ENCODE measurements at regions not wholly inside any gene's neighbourhood (a gene's known extent, or its start where the extent isn't known, plus 50 kb on each side); places are given as distances from the start of the nearest gene placed in this dataset.

- no peak for DNase-seq (ENCODE audit: insufficient read length, low spot score)
- TF ChIP-seq CTCF (IDR thresholded peaks at IDR 0.05; ENCODE audit: insufficient read depth, missing control alignments): no peak
- FAIRE-seq: no peak
These were observed 572.0 kb downstream of the PTPRU start for GRCh38 chr1:29808141-29808995.

GRCh38 chr1:29807689-29808088 is 571.4 kb downstream of the PTPRU start:
- no peak for DNase-seq (ENCODE audit: insufficient read length, low spot score)
- no peak for FAIRE-seq
- TF ChIP-seq CTCF (IDR thresholded peaks at IDR 0.05; ENCODE audit: insufficient read depth, missing control alignments): no peak

GRCh38 chr1:29806646-29807319 is 570.5 kb downstream of the PTPRU start:
- TF ChIP-seq CTCF (IDR thresholded peaks at IDR 0.05; ENCODE audit: insufficient read depth, missing control alignments): no peak
- FAIRE-seq (peak; percentile 88), DNase-seq (ENCODE audit: insufficient read length, low spot score) (peak; percentile 75)

- no peak for TF ChIP-seq CTCF (IDR thresholded peaks at IDR 0.05; ENCODE audit: insufficient read depth, missing control alignments)
- FAIRE-seq (no peak), DNase-seq (ENCODE audit: insufficient read length, low spot score) (no peak)
These were observed 569.5 kb downstream of the PTPRU start for GRCh38 chr1:29805896-29806160.

- no peak for TF ChIP-seq CTCF (IDR thresholded peaks at IDR 0.05; ENCODE audit: insufficient read depth, missing control alignments)
- FAIRE-seq: no peak
- no peak for DNase-seq (ENCODE audit: insufficient read length, low spot score)
These were observed 569.0 kb downstream of the PTPRU start for GRCh38 chr1:29805122-29805895.

- no peak for DNase-seq (ENCODE audit: insufficient read length, low spot score)
- FAIRE-seq: no peak
- TF ChIP-seq CTCF (IDR thresholded peaks at IDR 0.05; ENCODE audit: insufficient read depth, missing control alignments): no peak
These were observed 568.0 kb downstream of the PTPRU start for GRCh38 chr1:29804181-29804899.

Data from D721Med (cell line).